ENCODE measurements at regions not wholly inside any gene's neighbourhood (a gene's known extent, or its start where the extent isn't known, plus 50 kb on each side); places are given as distances from the start of the nearest gene placed in this dataset.

GRCh38 chr7:155963771-155964195 lies 151.5 kb upstream of the SHH start:
- WGBS, 2 donors (ENCODE audit: extremely low coverage in 2 of 2, insufficient read length in 2 of 2, insufficient replicate concordance in 1 of 2), result no CpG with 5 or more reads among the region's 12 CpGs
- H3K14ac ChIP-seq (ENCODE audit: low read length), result no peak overlapping the region
- no peak overlapping the region for H2BK5ac ChIP-seq (ENCODE audit: low read length)
- no peak overlapping the region for H2BK12ac ChIP-seq (ENCODE audit: low read length)
- H3K23ac ChIP-seq (ENCODE audit: low read depth, low read length, poor library complexity), result no peak overlapping the region
- no peak overlapping the region for H4K91ac ChIP-seq (ENCODE audit: low read depth, low read length, poor library complexity)
- H2AK5ac ChIP-seq (ENCODE audit: low read depth, low read length), result no peak overlapping the region
- no peak overlapping the region for H3K9ac ChIP-seq (ENCODE audit: low read depth, low read length, poor library complexity)
- no peak overlapping the region for H4K8ac ChIP-seq (ENCODE audit: low read depth, low read length)
- no peaks in the 10 kb centered on the region for H3K9me3 ChIP-seq (replicated peaks in 1 of 2; ENCODE audit: control insufficient read depth in 2 of 2, insufficient read depth in 1 of 2, low read depth in 1 of 2, low read length in 2 of 2)
- H2BK120ac ChIP-seq (ENCODE audit: low read depth, low read length), result no peak overlapping the region
- H3K4ac ChIP-seq (ENCODE audit: low read length), result no peak overlapping the region
- H2AFZ ChIP-seq (ENCODE audit: low read length), result no peak overlapping the region
- H3K4me2 ChIP-seq (ENCODE audit: insufficient read depth, low read length, poor library complexity, severe bottlenecking), result no peak overlapping the region
- no peaks in the 10 kb centered on the region for H3K36me3 ChIP-seq (replicated peaks in 1 of 2; ENCODE audit: control insufficient read depth in 2 of 2, insufficient read depth in 2 of 2, low read length in 2 of 2)
- H3K4me3 ChIP-seq (ENCODE audit: low read length in 2 of 2), result no peak overlapping the region
- H3K27ac ChIP-seq (replicated peaks; ENCODE audit: low read length), result no peak overlapping the region
- peak overlapping the region; percentile 39 for H3K18ac ChIP-seq (ENCODE audit: low read length)
- no peaks in the 10 kb centered on the region for H3K27me3 ChIP-seq (ENCODE audit: control insufficient read depth in 3 of 3, insufficient read depth in 3 of 3, low read depth in 1 of 3, low read length in 3 of 3)
- H3K4me1 ChIP-seq (ENCODE audit: control insufficient read depth in 2 of 2, insufficient read depth in 1 of 2, low read depth in 1 of 2, low read length in 2 of 2), result peaks cover 0 to 9% of the 10 kb centered on the region in 2 donors
- no peak overlapping the region for H2BK15ac ChIP-seq (ENCODE audit: low read length)
- DNase-seq (ENCODE audit: low spot score), result no peak
- H3K79me1 ChIP-seq (ENCODE audit: low read depth, low read length), result no peaks in the 10 kb centered on the region

- no peaks in the 10 kb centered on the region for H3K27me3 ChIP-seq (ENCODE audit: control insufficient read depth in 3 of 3, insufficient read depth in 3 of 3, low read depth in 1 of 3, low read length in 3 of 3)
- no peak overlapping the region for H2BK15ac ChIP-seq (ENCODE audit: low read length)
- H3K4me1 ChIP-seq (ENCODE audit: control insufficient read depth in 2 of 2, insufficient read depth in 1 of 2, low read depth in 1 of 2, low read length in 2 of 2), result peaks cover 0 to 9% of the 10 kb centered on the region in 2 donors
- no peak overlapping the region for H3K4me3 ChIP-seq (ENCODE audit: low read length in 2 of 2)
- no peak overlapping the region for H3K9ac ChIP-seq (ENCODE audit: low read depth, low read length, poor library complexity)
- H3K14ac ChIP-seq (ENCODE audit: low read length), result no peak overlapping the region
- H3K27ac ChIP-seq (replicated peaks; ENCODE audit: low read length), result no peak overlapping the region
- H2AFZ ChIP-seq (ENCODE audit: low read length), result no peak overlapping the region
- H4K8ac ChIP-seq (ENCODE audit: low read depth, low read length), result no peak overlapping the region
- H2BK12ac ChIP-seq (ENCODE audit: low read length), result no peak overlapping the region
- H3K9me3 ChIP-seq (replicated peaks in 1 of 2; ENCODE audit: control insufficient read depth in 2 of 2, insufficient read depth in 1 of 2, low read depth in 1 of 2, low read length in 2 of 2), result no peaks in the 10 kb centered on the region
- WGBS, 2 donors (ENCODE audit: extremely low coverage in 2 of 2, insufficient read length in 2 of 2, insufficient replicate concordance in 1 of 2), result no CpG with 5 or more reads among the region's 8 CpGs
- no peak overlapping the region for H3K4ac ChIP-seq (ENCODE audit: low read length)
- H3K79me1 ChIP-seq (ENCODE audit: low read depth, low read length), result no peaks in the 10 kb centered on the region
- H3K4me2 ChIP-seq (ENCODE audit: insufficient read depth, low read length, poor library complexity, severe bottlenecking), result no peak overlapping the region
- H2BK120ac ChIP-seq (ENCODE audit: low read depth, low read length), result no peak overlapping the region
- no peak overlapping the region for H3K23ac ChIP-seq (ENCODE audit: low read depth, low read length, poor library complexity)
- no peak overlapping the region for H2BK5ac ChIP-seq (ENCODE audit: low read length)
- no peak for DNase-seq (ENCODE audit: low spot score)
- H4K91ac ChIP-seq (ENCODE audit: low read depth, low read length, poor library complexity), result no peak overlapping the region
- peak overlapping the region; percentile 53 for H3K18ac ChIP-seq (ENCODE audit: low read length)
- no peak overlapping the region for H2AK5ac ChIP-seq (ENCODE audit: low read depth, low read length)
- H3K36me3 ChIP-seq (replicated peaks in 1 of 2; ENCODE audit: control insufficient read depth in 2 of 2, insufficient read depth in 2 of 2, low read length in 2 of 2), result no peaks in the 10 kb centered on the region
Observed at GRCh38 chr7:155963356-155963755, 151.1 kb upstream of the SHH start.

- H2BK5ac ChIP-seq (ENCODE audit: low read length), result no peak overlapping the region
- H2BK12ac ChIP-seq (ENCODE audit: low read length), result no peak overlapping the region
- H4K8ac ChIP-seq (ENCODE audit: low read depth, low read length), result no peak overlapping the region
- no peaks in the 10 kb centered on the region for H3K79me1 ChIP-seq (ENCODE audit: low read depth, low read length)
- no peaks in the 10 kb centered on the region for H3K36me3 ChIP-seq (replicated peaks in 1 of 2; ENCODE audit: control insufficient read depth in 2 of 2, insufficient read depth in 2 of 2, low read length in 2 of 2)
- H3K4ac ChIP-seq (ENCODE audit: low read length), result no peak overlapping the region
- H2BK15ac ChIP-seq (ENCODE audit: low read length), result no peak overlapping the region
- H3K14ac ChIP-seq (ENCODE audit: low read length), result no peak overlapping the region
- no peak overlapping the region for H2BK120ac ChIP-seq (ENCODE audit: low read depth, low read length)
- H2AK5ac ChIP-seq (ENCODE audit: low read depth, low read length), result peak overlapping the region; percentile 23
- no peak overlapping the region for H3K27ac ChIP-seq (replicated peaks; ENCODE audit: low read length)
- H3K18ac ChIP-seq (ENCODE audit: low read length), result peak overlapping the region; percentile 53
- DNase-seq (ENCODE audit: low spot score), result no peak
- WGBS, 2 donors (ENCODE audit: extremely low coverage in 2 of 2, insufficient read length in 2 of 2, insufficient replicate concordance in 1 of 2), result no CpG with 5 or more reads among the region's 12 CpGs
- H2AFZ ChIP-seq (ENCODE audit: low read length), result no peak overlapping the region
- no peaks in the 10 kb centered on the region for H3K9me3 ChIP-seq (replicated peaks in 1 of 2; ENCODE audit: control insufficient read depth in 2 of 2, insufficient read depth in 1 of 2, low read depth in 1 of 2, low read length in 2 of 2)
- no peak overlapping the region for H3K9ac ChIP-seq (ENCODE audit: low read depth, low read length, poor library complexity)
- H3K4me3 ChIP-seq (ENCODE audit: low read length in 2 of 2), result no peak overlapping the region
- H3K4me1 ChIP-seq (ENCODE audit: control insufficient read depth in 2 of 2, insufficient read depth in 1 of 2, low read depth in 1 of 2, low read length in 2 of 2), result peaks cover 0 to 9% of the 10 kb centered on the region in 2 donors
- H3K27me3 ChIP-seq (ENCODE audit: control insufficient read depth in 3 of 3, insufficient read depth in 3 of 3, low read depth in 1 of 3, low read length in 3 of 3), result no peaks in the 10 kb centered on the region
- H3K4me2 ChIP-seq (ENCODE audit: insufficient read depth, low read length, poor library complexity, severe bottlenecking), result no peak overlapping the region
- no peak overlapping the region for H4K91ac ChIP-seq (ENCODE audit: low read depth, low read length, poor library complexity)
- no peak overlapping the region for H3K23ac ChIP-seq (ENCODE audit: low read depth, low read length, poor library complexity)
Observed at GRCh38 chr7:155962968-155963300, 150.7 kb upstream of the SHH start.

GRCh38 chr7:155962191-155962967 lies 150.1 kb upstream of the SHH start:
- Histone ChIP-seq H3K4me1 (ENCODE audit: control insufficient read depth in 2 of 2, insufficient read depth in 1 of 2, low read depth in 1 of 2, low read length in 2 of 2) (peaks cover 0 to 9% of the 10 kb centered on the region in 2 donors), H3K27me3 (ENCODE audit: control insufficient read depth in 3 of 3, insufficient read depth in 3 of 3, low read depth in 1 of 3, low read length in 3 of 3) (no peaks in the 10 kb centered on the region), H3K4ac (ENCODE audit: low read length) (no peak overlapping the region), H4K8ac (ENCODE audit: low read depth, low read length) (no peak overlapping the region), H3K18ac (ENCODE audit: low read length) (peak overlapping the region; percentile 36), H3K4me2 (ENCODE audit: insufficient read depth, low read length, poor library complexity, severe bottlenecking) (no peak overlapping the region), H3K4me3 (ENCODE audit: low read length in 2 of 2) (no peak overlapping the region), H2BK120ac (ENCODE audit: low read depth, low read length) (no peak overlapping the region), H3K9ac (ENCODE audit: low read depth, low read length, poor library complexity) (no peak overlapping the region), H2AFZ (ENCODE audit: low read length) (no peak overlapping the region), H3K14ac (ENCODE audit: low read length) (no peak overlapping the region), H2BK5ac (ENCODE audit: low read length) (no peak overlapping the region), H3K9me3 (replicated peaks in 1 of 2; ENCODE audit: control insufficient read depth in 2 of 2, insufficient read depth in 1 of 2, low read depth in 1 of 2, low read length in 2 of 2) (no peaks in the 10 kb centered on the region), H3K27ac (replicated peaks; ENCODE audit: low read length) (no peak overlapping the region), H2AK5ac (ENCODE audit: low read depth, low read length) (peak overlapping the region; percentile 23), H3K23ac (ENCODE audit: low read depth, low read length, poor library complexity) (no peak overlapping the region), H3K36me3 (replicated peaks in 1 of 2; ENCODE audit: control insufficient read depth in 2 of 2, insufficient read depth in 2 of 2, low read length in 2 of 2) (peaks cover 0 to 2% of the 10 kb centered on the region in 2 donors), H4K91ac (ENCODE audit: low read depth, low read length, poor library complexity) (no peak overlapping the region), H2BK15ac (ENCODE audit: low read length) (no peak overlapping the region), H3K79me1 (ENCODE audit: low read depth, low read length) (no peaks in the 10 kb centered on the region), H2BK12ac (ENCODE audit: low read length) (no peak overlapping the region)
- no CpG with 5 or more reads among the region's 13 CpGs for WGBS, 2 donors (ENCODE audit: extremely low coverage in 2 of 2, insufficient read length in 2 of 2, insufficient replicate concordance in 1 of 2)
- no peak for DNase-seq (ENCODE audit: low spot score)
